K562 (cell line): ENCODE measurements at regions not wholly inside any gene's neighbourhood (a gene's known extent, or its start where the extent isn't known, plus 50 kb on each side); places are given as distances from the start of the nearest gene placed in this dataset.

Source experiments
- BCOR ChIP-seq: fragments of 450-650 bp; IDR thresholded peaks from 2 replicates; pipeline ENCODE4 v1.6.1; 2016
- CEBPG ChIP-seq, 3 experiments: fragments of 200-800 bp in 1 of 3; sonication (Bioruptor generic) in 1 of 3; sonication (generic) in 1 of 3; formaldehyde crosslinking in 1 of 3; IDR thresholded peaks in 2 of 3; conservative IDR thresholded peaks in 1 of 3; 2 replicates each; pipeline versions ENCODE4 v1.6.1 to v1.8.0; 2016 to 2022; ENCODE audit warnings: missing compliant biosample characterization in 2 of 3, missing genetic modification characterization in 2 of 3, mild to moderate bottlenecking in 1 of 3, missing genetic modification reagents in 1 of 3
- CREB1 ChIP-seq, 2 experiments: sonication (generic) in 1 of 2; formaldehyde crosslinking in 1 of 2; IDR thresholded peaks; 2 replicates each; pipeline versions ENCODE4 v1.6.1 to v1.8.0; 2012 to 2022; ENCODE audit warnings: inconsistent platforms in 1 of 2, mild to moderate bottlenecking in 1 of 2, missing genetic modification reagents in 1 of 2, moderate library complexity in 1 of 2
- DPF2 ChIP-seq: fragments of 450-650 bp; IDR thresholded peaks from 2 replicates; pipeline ENCODE4 v1.6.1; 2016
- EHMT2 ChIP-seq: fragments of 450-650 bp; IDR thresholded peaks from 2 replicates; pipeline ENCODE4 v1.6.1; 2018; ENCODE audit warnings: antibody characterized with exemption
- ELF1 ChIP-seq: fragments of 200-800 bp; sonication (Bioruptor generic); IDR thresholded peaks from 2 replicates; pipeline ENCODE4 v1.6.1; 2016; ENCODE audit warnings: missing genetic modification characterization, missing compliant biosample characterization
- HNRNPH1 ChIP-seq: fragments of 200-400 bp; formaldehyde crosslinking; optimal IDR thresholded peaks from 2 replicates; pipeline ENCODE3; 2017; ENCODE audit warnings: low read depth, mild to moderate bottlenecking, low read length, moderate library complexity
- MCM5 ChIP-seq: fragments of 450-650 bp; IDR thresholded peaks from 2 replicates; pipeline ENCODE4 v1.6.1; 2016; ENCODE audit warnings: low read depth
- MGA ChIP-seq: fragments of 450-650 bp; IDR thresholded peaks from 2 replicates; pipeline ENCODE4 v1.6.1; 2016; ENCODE audit warnings: mild to moderate bottlenecking, moderate library complexity
- XRCC4 ChIP-seq: IDR thresholded peaks from one replicate; pipeline ENCODE4 v1.6.1; 2011; ENCODE audit not compliant: insufficient read depth, insufficient read length; ENCODE audit errors: extremely low read depth
- ZNF217 ChIP-seq: sonication (generic); formaldehyde crosslinking; IDR thresholded peaks from 2 replicates; pipeline ENCODE4 v1.8.0; 2022; ENCODE audit warnings: mild to moderate bottlenecking, missing genetic modification reagents
- ZNF75A ChIP-seq: fragments of 450-650 bp; formaldehyde crosslinking; IDR thresholded peaks from 2 replicates; pipeline ENCODE4 v1.4.0; 2020; ENCODE audit warnings: mild to moderate bottlenecking
- TF ChIP-seq, protein P1 (sequence below): fragments of 250-450 bp; sonication (Bioruptor Pico); IDR thresholded peaks from 2 replicates; pipeline ENCODE4 v1.4.0; 2020; ENCODE audit warnings: mild to moderate bottlenecking, moderate library complexity, borderline replicate concordance

DNA sequence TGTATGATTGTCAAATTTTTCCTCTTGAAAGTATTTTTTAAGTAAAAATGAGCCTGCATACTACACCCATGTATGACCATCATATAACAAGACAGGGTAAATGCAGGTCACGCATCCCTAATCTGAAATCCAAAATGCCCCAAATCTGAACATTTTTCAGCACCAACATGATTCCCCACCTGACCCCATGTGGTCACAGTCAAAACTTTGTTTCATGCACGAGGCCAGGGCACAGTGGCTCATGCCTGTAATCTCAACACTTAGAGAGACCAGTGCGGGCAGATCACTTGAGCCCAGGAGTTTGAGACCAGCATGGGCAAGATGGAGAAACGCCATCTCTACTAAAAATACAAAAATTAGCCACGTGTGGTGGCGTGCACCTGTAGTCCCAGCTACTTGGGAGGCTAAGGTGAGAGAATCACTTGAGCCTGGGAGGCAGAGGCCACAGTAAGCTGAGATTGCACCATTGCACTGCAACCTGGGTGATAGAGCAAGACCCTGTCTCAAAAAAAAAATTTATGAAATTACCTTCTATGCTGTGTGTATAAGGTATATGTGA lies 63.7 kb upstream of the NPAS1 start (continued):
- TF ChIP-seq DPF2 (peak; percentile 32), MCM5 (no peak), MGA (peak; percentile 77; the same call in 1 of the 2 replicates), HNRNPH1 (no peak), BCOR (peak; percentile 54; the same call in 1 of the 2 replicates), XRCC4 (no peak), CEBPG (CRISPR knock-in tag; IDR thresholded peaks at IDR 0.05) (no peak), CEBPG (tag; conservative IDR thresholded peaks at IDR 0.05 in 1 of 2, IDR thresholded peaks at IDR 0.05 in 1 of 2) (no peak), ZNF75A (CRISPR knock-in tag) (no peak), EHMT2 (no peak), CREB1 (IDR thresholded peaks at IDR 0.05) (no peak), CREB1 (CRISPR knock-in tag; IDR thresholded peaks at IDR 0.05) (no peak), ZNF217 (CRISPR knock-in tag) (no peak), ELF1 (tag) (peak; percentile 13; the same call in 1 of the 2 replicates)
- TF ChIP-seq, protein P1, sequence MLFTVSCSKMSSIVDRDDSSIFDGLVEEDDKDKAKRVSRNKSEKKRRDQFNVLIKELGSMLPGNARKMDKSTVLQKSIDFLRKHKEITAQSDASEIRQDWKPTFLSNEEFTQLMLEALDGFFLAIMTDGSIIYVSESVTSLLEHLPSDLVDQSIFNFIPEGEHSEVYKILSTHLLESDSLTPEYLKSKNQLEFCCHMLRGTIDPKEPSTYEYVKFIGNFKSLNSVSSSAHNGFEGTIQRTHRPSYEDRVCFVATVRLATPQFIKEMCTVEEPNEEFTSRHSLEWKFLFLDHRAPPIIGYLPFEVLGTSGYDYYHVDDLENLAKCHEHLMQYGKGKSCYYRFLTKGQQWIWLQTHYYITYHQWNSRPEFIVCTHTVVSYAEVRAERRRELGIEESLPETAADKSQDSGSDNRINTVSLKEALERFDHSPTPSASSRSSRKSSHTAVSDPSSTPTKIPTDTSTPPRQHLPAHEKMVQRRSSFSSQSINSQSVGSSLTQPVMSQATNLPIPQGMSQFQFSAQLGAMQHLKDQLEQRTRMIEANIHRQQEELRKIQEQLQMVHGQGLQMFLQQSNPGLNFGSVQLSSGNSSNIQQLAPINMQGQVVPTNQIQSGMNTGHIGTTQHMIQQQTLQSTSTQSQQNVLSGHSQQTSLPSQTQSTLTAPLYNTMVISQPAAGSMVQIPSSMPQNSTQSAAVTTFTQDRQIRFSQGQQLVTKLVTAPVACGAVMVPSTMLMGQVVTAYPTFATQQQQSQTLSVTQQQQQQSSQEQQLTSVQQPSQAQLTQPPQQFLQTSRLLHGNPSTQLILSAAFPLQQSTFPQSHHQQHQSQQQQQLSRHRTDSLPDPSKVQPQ (CRISPR knock-in tag) = no peak
